Liver (tissue), 3 donors: ENCODE measurements at regions not wholly inside any gene's neighbourhood (a gene's known extent, or its start where the extent isn't known, plus 50 kb on each side); places are given as distances from the start of the nearest gene placed in this dataset.

Experiments used
- FOXA1 ChIP-seq: IDR thresholded peaks from 2 replicates; pipeline ENCODE4 v1.6.1; 2016; ENCODE audit warnings: antibody characterized with exemption
- GABPA ChIP-seq, 2 donors: IDR thresholded peaks in 1 of 2; conservative IDR thresholded peaks in 1 of 2; 2 replicates each; pipeline ENCODE4 v1.6.1; 2016; ENCODE audit warnings: antibody characterized with exemption in 2 of 2, mild to moderate bottlenecking in 1 of 2, moderate library complexity in 1 of 2
- TAF1 ChIP-seq: conservative IDR thresholded peaks from 2 replicates; pipeline ENCODE4 v1.6.1; 2016; ENCODE audit warnings: antibody characterized with exemption, mild to moderate bottlenecking
- TF ChIP-seq, protein P1 (sequence below): fragments of 150-350 bp; IDR thresholded peaks from 2 replicates; pipeline ENCODE4 v1.5.1; 2017; ENCODE audit warnings: improper control_type of control experiment, low read depth, low read length; ENCODE audit not compliant: missing input control
- donor health status: healthy.
- donor health status: healthy.

DNA sequence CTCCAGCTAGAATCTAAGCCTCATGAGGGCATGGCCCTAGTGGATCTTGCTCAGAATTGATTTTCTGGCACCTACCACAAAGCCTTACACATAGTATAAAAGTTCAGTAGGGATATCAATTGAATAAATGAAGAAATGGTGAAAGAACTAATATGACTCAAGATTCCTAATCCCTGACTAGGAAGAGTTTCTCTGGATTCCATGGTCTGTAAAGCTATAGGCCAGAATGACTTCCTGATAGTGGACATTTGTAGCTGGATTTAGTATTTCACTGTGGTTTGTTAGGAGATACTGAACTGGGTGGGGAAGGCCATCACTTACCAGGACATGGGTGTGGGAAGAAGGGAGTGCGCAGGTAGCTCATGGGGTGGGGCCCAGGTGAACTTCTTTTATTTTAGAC is 168.9 kb downstream of the RAP2B start:
- TF ChIP-seq, protein P1, sequence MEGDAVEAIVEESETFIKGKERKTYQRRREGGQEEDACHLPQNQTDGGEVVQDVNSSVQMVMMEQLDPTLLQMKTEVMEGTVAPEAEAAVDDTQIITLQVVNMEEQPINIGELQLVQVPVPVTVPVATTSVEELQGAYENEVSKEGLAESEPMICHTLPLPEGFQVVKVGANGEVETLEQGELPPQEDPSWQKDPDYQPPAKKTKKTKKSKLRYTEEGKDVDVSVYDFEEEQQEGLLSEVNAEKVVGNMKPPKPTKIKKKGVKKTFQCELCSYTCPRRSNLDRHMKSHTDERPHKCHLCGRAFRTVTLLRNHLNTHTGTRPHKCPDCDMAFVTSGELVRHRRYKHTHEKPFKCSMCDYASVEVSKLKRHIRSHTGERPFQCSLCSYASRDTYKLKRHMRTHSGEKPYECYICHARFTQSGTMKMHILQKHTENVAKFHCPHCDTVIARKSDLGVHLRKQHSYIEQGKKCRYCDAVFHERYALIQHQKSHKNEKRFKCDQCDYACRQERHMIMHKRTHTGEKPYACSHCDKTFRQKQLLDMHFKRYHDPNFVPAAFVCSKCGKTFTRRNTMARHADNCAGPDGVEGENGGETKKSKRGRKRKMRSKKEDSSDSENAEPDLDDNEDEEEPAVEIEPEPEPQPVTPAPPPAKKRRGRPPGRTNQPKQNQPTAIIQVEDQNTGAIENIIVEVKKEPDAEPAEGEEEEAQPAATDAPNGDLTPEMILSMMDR, result no peak
- no peak for TF ChIP-seq FOXA1
- no peak for TF ChIP-seq GABPA (IDR thresholded peaks at IDR 0.05 in 1 of 2, conservative IDR thresholded peaks at IDR 0.05 in 1 of 2)
- TF ChIP-seq TAF1, result no peak
